ENCODE measurements at regions not wholly inside any gene's neighbourhood (a gene's known extent, or its start where the extent isn't known, plus 50 kb on each side); places are given as distances from the start of the nearest gene placed in this dataset.

- intact Hi-C loops (cut with DNase I), result no loop called here
- ATAC-seq, result no peak
Observed at GRCh38 chr3:118476885-118477618, 557.6 kb downstream of the IGSF11 start.

GRCh38 chr3:118477768-118478167, 556.9 kb downstream of the IGSF11 start:
- no peak for DNase-seq
- Histone ChIP-seq H3K9me3 (peaks cover 0 to 2% of the 10 kb centered on the region in 2 donors), H3K4me1 (no peaks in the 10 kb centered on the region), H3K27me3 (no peaks in the 10 kb centered on the region), H3K27ac (no peak overlapping the region), H3K4me3 (no peak overlapping the region), H3K36me3 (no peaks in the 10 kb centered on the region)
- no peak for ATAC-seq
- intact Hi-C loops (cut with DNase I), result no loop called here
- TF ChIP-seq, protein P1, sequence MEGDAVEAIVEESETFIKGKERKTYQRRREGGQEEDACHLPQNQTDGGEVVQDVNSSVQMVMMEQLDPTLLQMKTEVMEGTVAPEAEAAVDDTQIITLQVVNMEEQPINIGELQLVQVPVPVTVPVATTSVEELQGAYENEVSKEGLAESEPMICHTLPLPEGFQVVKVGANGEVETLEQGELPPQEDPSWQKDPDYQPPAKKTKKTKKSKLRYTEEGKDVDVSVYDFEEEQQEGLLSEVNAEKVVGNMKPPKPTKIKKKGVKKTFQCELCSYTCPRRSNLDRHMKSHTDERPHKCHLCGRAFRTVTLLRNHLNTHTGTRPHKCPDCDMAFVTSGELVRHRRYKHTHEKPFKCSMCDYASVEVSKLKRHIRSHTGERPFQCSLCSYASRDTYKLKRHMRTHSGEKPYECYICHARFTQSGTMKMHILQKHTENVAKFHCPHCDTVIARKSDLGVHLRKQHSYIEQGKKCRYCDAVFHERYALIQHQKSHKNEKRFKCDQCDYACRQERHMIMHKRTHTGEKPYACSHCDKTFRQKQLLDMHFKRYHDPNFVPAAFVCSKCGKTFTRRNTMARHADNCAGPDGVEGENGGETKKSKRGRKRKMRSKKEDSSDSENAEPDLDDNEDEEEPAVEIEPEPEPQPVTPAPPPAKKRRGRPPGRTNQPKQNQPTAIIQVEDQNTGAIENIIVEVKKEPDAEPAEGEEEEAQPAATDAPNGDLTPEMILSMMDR (IDR thresholded peaks at IDR 0.05), result no peak

More at GRCh38 chr3:118476885-118477618, 557.6 kb downstream of the IGSF11 start:
- H3K4me1 ChIP-seq, result no peaks in the 10 kb centered on the region
- DNase-seq, result no peak
- no peaks in the 10 kb centered on the region for H3K27me3 ChIP-seq
- H3K9me3 ChIP-seq, result peaks cover 0 to 2% of the 10 kb centered on the region in 2 donors
- no peak overlapping the region for H3K4me3 ChIP-seq
- H3K27ac ChIP-seq, result no peak overlapping the region
- H3K36me3 ChIP-seq, result no peaks in the 10 kb centered on the region
- TF ChIP-seq, protein P1 (IDR thresholded peaks at IDR 0.05), result no peak

DNA sequence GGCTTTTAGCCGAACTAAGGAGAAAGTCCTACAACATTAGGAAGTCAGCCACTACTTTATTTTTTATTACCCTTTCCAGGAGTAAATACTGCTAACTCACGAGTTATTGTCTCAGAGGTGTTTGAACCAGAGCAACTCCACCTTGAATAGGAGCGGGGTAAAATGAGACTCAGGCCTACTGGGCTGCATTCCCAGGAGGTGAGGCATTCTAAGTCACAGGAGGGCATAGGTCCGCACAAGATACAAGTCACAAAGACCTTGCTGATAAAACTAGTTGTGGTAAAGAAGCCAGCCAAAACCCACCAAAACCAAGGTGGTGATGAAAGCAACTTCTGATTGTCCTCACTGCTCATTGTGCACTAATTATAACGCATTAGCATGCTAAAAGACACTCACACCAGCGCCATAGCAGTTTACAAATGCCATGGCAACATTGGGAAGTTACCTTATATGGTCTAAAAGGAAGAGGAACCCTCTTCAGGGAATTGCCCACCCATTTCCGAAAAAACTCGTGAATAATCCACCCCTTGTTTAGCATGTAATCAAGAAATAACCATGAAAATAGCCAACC, 555.9 kb downstream of the IGSF11 start:
- Histone ChIP-seq H3K4me3 (no peak overlapping the region), H3K27me3 (no peaks in the 10 kb centered on the region), H3K36me3 (no peaks in the 10 kb centered on the region), H3K27ac (no peak overlapping the region), H3K4me1 (no peaks in the 10 kb centered on the region), H3K9me3 (peaks cover 0 to 2% of the 10 kb centered on the region in 2 donors)
- TF ChIP-seq, protein P1 (IDR thresholded peaks at IDR 0.05), result no peak
- intact Hi-C loops (cut with DNase I), result no loop called here
- DNase-seq (no peak), ATAC-seq (no peak)

DNA sequence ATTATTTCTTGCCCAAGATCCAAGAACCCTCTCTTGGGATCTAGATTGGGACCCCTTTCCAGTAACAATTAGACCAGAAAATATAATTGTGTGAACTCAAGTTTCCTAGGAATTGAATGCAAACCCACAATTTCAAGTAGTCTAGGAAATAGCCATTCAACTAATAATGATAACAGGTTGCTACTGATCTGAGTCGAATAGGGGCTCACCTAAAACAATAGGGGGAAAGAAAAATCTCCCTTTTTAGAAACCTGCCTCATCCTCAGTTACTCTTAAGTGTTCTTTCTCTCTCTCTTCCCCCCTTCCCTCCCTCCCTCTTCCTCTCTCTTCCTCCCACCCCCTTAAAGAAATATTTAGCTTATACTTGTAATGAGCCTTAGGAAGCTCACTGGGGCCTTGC, 555.3 kb downstream of the IGSF11 start:
- ATAC-seq, result no peak
- intact Hi-C loops (cut with DNase I), result no loop called here
- H3K36me3 ChIP-seq, result no peaks in the 10 kb centered on the region
- no peaks in the 10 kb centered on the region for H3K27me3 ChIP-seq
- H3K4me3 ChIP-seq, result no peak overlapping the region
- peaks cover 0 to 2% of the 10 kb centered on the region in 2 donors for H3K9me3 ChIP-seq
- TF ChIP-seq, protein P1 (IDR thresholded peaks at IDR 0.05), result no peak
- H3K27ac ChIP-seq, result no peak overlapping the region
- H3K4me1 ChIP-seq, result no peaks in the 10 kb centered on the region
- DNase-seq, result no peak

DNA sequence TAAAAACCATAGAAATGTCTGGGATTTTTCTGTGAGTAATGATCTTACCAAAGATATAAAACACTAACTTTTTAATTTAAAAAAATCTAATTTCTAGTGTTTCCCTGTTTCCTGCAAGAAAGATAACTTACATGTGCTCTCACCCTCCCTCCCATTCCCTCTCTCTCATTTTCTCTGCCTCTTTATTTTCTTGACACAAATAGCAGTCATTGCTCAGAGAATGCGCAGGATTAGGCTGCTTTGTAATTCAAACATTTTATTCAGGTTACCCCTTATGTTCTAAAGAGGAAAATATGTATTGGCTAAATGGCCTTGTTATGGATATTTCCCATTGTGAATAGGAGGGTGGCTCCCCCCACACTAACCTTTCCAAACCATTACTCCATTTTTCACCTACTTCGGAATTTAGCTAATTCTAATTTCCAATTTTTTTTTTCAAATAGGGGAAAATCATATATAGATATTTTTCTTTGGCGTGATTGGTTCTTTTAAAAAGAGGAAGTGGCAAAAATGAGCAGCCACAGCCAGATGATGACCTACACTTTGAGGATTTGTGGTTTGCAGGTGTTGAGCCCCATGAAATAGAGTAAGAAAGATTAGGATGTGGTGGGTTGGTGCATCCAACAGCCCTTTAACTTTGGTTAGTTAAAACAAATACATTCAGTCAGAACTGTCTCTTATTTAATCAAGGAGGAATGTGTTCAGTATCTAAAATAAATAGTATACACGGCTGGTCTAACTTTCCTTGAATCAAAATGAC, 554.4 kb downstream of the IGSF11 start:
- no peak overlapping the region for H3K27ac ChIP-seq
- ATAC-seq, result no peak
- no peaks in the 10 kb centered on the region for H3K4me1 ChIP-seq
- H3K4me3 ChIP-seq, result no peak overlapping the region
- no peaks in the 10 kb centered on the region for H3K36me3 ChIP-seq
- no peaks in the 10 kb centered on the region for H3K27me3 ChIP-seq
- TF ChIP-seq, protein P1 (IDR thresholded peaks at IDR 0.05), result no peak
- intact Hi-C loops (cut with DNase I), result no loop called here
- no peak for DNase-seq
- H3K9me3 ChIP-seq, result no peaks in the 10 kb centered on the region
